ENCODE measurements at regions not wholly inside any gene's neighbourhood (a gene's known extent, or its start where the extent isn't known, plus 50 kb on each side); places are given as distances from the start of the nearest gene placed in this dataset.

DNA sequence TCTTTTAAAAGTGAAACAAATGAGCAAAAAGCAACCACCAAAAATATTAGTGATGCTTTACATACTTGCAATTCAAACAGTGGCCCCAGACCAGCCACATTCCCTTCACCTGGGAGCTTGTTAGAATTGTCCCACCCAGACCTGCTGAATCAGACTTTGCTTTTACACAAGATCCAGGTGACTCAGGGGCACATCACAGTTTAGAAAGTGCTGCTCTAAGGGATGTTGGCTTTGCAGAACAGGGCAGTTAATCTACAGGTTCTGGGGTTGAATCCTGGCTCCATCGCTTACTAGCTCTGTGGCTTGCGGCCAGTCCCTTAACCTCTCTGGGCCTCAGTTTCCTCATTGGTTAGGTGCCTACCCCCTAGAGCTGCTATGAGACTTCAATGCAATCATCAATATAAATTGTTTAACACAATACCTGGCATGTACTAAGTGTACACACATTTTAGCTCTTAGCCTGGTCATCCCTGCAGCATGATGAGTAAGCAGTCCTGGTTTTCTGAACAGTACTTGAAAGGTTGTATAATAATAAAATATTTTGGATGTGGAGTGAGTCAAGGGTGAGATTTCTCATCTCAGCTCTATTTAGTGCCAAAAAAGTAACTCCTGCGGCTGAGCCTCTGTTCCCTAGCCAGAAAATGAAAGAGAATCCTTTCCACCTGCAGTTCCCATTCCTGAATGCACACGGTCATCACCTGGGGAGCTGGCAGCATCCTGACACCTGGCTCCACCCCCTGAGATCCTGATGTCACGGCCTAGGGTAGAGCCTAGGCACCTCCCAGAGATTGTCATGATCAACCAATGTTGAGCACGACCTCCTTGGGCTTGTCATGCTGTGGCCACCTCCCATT is 162.7 kb downstream of the ANKRD60 start:
- TF ChIP-seq, protein P1, sequence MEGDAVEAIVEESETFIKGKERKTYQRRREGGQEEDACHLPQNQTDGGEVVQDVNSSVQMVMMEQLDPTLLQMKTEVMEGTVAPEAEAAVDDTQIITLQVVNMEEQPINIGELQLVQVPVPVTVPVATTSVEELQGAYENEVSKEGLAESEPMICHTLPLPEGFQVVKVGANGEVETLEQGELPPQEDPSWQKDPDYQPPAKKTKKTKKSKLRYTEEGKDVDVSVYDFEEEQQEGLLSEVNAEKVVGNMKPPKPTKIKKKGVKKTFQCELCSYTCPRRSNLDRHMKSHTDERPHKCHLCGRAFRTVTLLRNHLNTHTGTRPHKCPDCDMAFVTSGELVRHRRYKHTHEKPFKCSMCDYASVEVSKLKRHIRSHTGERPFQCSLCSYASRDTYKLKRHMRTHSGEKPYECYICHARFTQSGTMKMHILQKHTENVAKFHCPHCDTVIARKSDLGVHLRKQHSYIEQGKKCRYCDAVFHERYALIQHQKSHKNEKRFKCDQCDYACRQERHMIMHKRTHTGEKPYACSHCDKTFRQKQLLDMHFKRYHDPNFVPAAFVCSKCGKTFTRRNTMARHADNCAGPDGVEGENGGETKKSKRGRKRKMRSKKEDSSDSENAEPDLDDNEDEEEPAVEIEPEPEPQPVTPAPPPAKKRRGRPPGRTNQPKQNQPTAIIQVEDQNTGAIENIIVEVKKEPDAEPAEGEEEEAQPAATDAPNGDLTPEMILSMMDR (IDR thresholded peaks at IDR 0.05; ENCODE audit: partially characterized antibody, unreplicated experiment): no peak
- Mint-ChIP-seq H3K27ac (ENCODE audit: unreplicated experiment) (no peak overlapping the region), H3K9me3 (ENCODE audit: unreplicated experiment) (peaks cover 3% of the 10 kb centered on the region), H3K4me1 (ENCODE audit: low read depth, unreplicated experiment) (peaks cover 4% of the 10 kb centered on the region), H3K36me3 (ENCODE audit: unreplicated experiment) (peaks cover 9% of the 10 kb centered on the region), H3K4me3 (ENCODE audit: unreplicated experiment) (no peak overlapping the region), H3K27me3 (ENCODE audit: unreplicated experiment) (peaks cover 2% of the 10 kb centered on the region)
- DNase-seq: no peak

DNA sequence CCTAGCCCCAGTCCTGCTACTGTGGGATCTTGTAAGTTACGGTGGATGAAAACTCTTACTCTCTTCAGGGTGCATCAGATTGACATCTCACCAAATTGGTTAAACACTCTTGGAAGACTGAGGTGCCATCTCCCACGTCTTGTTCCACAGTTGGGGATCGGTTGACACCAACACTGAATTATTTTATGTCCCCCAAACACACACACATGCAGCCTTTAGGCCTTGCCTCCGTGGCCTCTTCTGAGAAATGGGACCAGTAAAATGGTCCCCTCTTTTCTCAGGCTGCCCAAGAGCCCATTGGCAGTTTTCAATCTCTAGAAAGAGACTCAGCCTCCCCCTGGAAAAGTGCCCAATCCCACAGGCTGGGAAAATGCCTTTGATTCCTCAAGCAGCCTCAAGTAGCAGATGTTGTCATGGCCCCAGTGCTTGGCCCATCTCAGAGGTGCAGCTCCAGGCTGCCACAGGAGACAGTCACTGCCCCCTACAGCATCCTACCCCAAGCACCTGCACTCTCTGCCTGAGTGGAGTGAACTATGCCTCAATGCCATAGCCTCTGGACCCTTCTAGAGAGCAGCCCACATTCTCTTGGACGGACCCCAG is 163.9 kb downstream of the ANKRD60 start:
- Mint-ChIP-seq H3K4me3 (ENCODE audit: unreplicated experiment) (no peak overlapping the region), H3K36me3 (ENCODE audit: unreplicated experiment) (peaks cover 9% of the 10 kb centered on the region), H3K4me1 (ENCODE audit: low read depth, unreplicated experiment) (no peaks in the 10 kb centered on the region), H3K27ac (ENCODE audit: unreplicated experiment) (no peak overlapping the region), H3K27me3 (ENCODE audit: unreplicated experiment) (peaks cover 2% of the 10 kb centered on the region), H3K9me3 (ENCODE audit: unreplicated experiment) (no peaks in the 10 kb centered on the region)
- TF ChIP-seq, protein P1 (IDR thresholded peaks at IDR 0.05; ENCODE audit: partially characterized antibody, unreplicated experiment): no peak
- DNase-seq: no peak

DNA sequence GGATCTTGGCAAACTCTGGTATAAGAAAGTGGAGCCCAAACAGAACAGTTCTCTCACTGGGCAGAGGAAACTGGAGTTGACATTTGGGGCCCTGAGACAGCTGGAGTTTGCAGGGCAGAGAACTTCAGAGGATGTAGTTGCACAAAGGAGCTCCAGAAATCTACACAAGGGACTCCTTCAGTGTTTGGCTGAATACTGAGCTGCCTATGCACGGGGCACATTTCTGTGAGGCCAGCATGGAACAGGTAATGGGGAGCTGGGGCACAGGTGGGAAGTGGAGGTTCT is 169.3 kb downstream of the ANKRD60 start:
- peaks cover 9% of the 10 kb centered on the region for H3K36me3 Mint-ChIP-seq (ENCODE audit: unreplicated experiment)
- H3K27ac Mint-ChIP-seq (ENCODE audit: unreplicated experiment): no peak overlapping the region
- no peak overlapping the region for H3K4me3 Mint-ChIP-seq (ENCODE audit: unreplicated experiment)
- no peak for DNase-seq
- H3K27me3 Mint-ChIP-seq (ENCODE audit: unreplicated experiment): peaks cover 2% of the 10 kb centered on the region
- H3K4me1 Mint-ChIP-seq (ENCODE audit: low read depth, unreplicated experiment): no peaks in the 10 kb centered on the region
- TF ChIP-seq, protein P1 (IDR thresholded peaks at IDR 0.05; ENCODE audit: partially characterized antibody, unreplicated experiment): no peak
- no peaks in the 10 kb centered on the region for H3K9me3 Mint-ChIP-seq (ENCODE audit: unreplicated experiment)

DNA sequence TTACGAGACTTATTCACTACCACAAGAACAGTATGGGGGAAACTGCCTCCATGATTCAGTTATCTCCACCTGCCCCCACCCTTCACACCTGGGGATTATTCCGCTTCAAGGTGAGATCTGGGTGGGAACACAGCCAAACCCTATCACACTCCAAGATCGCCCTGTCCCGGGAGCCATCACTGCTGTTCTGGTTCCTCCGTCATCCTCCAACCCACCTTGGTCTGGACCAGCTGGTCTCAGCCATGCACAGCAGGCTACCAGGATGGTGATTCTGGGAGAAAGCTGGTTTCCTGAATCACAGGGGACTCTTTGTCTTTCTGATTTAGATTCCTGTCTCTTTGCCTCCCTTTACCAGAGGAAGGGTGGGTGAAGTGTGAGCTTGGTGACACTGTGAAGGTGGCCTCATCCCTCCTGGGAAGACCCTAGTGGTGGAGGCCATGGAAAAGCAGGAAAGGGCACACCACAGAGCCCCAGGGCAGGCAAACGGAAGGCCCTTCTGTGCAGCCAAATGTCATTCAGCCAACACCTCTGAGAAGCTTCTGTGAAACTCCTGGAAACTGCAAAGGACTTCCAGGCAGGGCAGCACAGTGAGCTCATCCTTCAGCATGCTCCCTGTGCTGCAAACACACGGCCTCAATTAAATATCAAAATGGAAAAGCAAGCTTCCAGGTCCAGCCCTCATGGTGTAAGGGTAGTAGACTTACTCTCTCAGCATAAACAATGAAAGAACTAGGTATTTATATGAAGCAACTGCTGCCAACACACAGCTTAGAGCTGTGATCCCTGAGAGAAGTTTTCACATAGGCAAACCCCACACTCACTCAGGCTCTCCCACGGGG is 169.8 kb downstream of the ANKRD60 start:
- no peaks in the 10 kb centered on the region for H3K4me1 Mint-ChIP-seq (ENCODE audit: low read depth, unreplicated experiment)
- TF ChIP-seq, protein P1 (IDR thresholded peaks at IDR 0.05; ENCODE audit: partially characterized antibody, unreplicated experiment): no peak
- H3K36me3 Mint-ChIP-seq (ENCODE audit: unreplicated experiment): peaks cover 9% of the 10 kb centered on the region
- no peak overlapping the region for H3K4me3 Mint-ChIP-seq (ENCODE audit: unreplicated experiment)
- no peak for DNase-seq
- peaks cover 2% of the 10 kb centered on the region for H3K27me3 Mint-ChIP-seq (ENCODE audit: unreplicated experiment)
- no peaks in the 10 kb centered on the region for H3K9me3 Mint-ChIP-seq (ENCODE audit: unreplicated experiment)
- H3K27ac Mint-ChIP-seq (ENCODE audit: unreplicated experiment): no peak overlapping the region

Data from glutamatergic neuron (in vitro differentiated cells).